PC-3 (cell line): ENCODE measurements at regions not wholly inside any gene's neighbourhood (a gene's known extent, or its start where the extent isn't known, plus 50 kb on each side); places are given as distances from the start of the nearest gene placed in this dataset.

Experiments used
- ATAC-seq: fragments of 200-7000 bp; cut with Tn5 transposase; 2 replicates; pipeline ENCODE4 v1.9.1; 2020; ENCODE audit warnings: mild to moderate bottlenecking, moderate library complexity
- BruUV-seq: library from RNA; stranded (reverse); fragments of 400-500 nt; replicated peaks from 2 replicates; lab custom pipeline; 2021; lab: Mats Ljungman, UMichigan
- CTCF ChIA-PET: fragments of 300-600 bp; sonication (Branson Sonifier 250); formaldehyde crosslinking; loops from one replicate; lab custom pipeline; 2022; ENCODE audit warnings: antibody characterized with exemption; lab: Charles Lee
- POLR2A ChIA-PET: fragments of 300-600 bp; sonication (Branson Sonifier 250); formaldehyde crosslinking; loops from one replicate; lab custom pipeline; 2022; ENCODE audit warnings: antibody characterized with exemption; ENCODE audit not compliant: unreplicated experiment; lab: Charles Lee
- DNase-seq: peaks from one replicate; pipeline ENCODE4 v3.0.0-alpha.2; 2015
- H2AFZ ChIP-seq: fragments of 300-600 bp; sonication (generic); 2 replicates; pipeline ENCODE4 v1.6.0; 2016; ENCODE audit warnings: antibody characterized with exemption, low read length
- H3F3A ChIP-seq: fragments of 300-600 bp; sonication (generic); one replicate; pipeline ENCODE4 v1.6.0; 2017; ENCODE audit warnings: antibody characterized with exemption, low read length, control low read depth, mild to moderate bottlenecking; ENCODE audit not compliant: unreplicated experiment
- H3K27ac ChIP-seq: fragments of 300-600 bp; sonication (generic); 2 replicates; pipeline ENCODE4 v1.5.1; 2016; ENCODE audit warnings: mild to moderate bottlenecking, low read length
- H3K27me3 ChIP-seq: fragments of 300-600 bp; sonication (generic); 2 replicates; pipeline ENCODE4 v1.6.1; 2016; ENCODE audit warnings: low read length, mixed read lengths
- H3K36me3 ChIP-seq: fragments of 300-600 bp; sonication (generic); 2 replicates; pipeline ENCODE4 v1.6.1; 2016; ENCODE audit warnings: low read depth, mixed run types, low read length, mixed read lengths
- H3K4me1 ChIP-seq: fragments of 300-600 bp; sonication (generic); 2 replicates; pipeline ENCODE4 v1.5.1; 2016; ENCODE audit warnings: low read length; ENCODE audit not compliant: insufficient read depth
- H3K4me2 ChIP-seq: fragments of 300-600 bp; sonication (generic); 2 replicates; pipeline ENCODE4 v1.6.0; 2016; ENCODE audit warnings: low read length
- H3K4me3 ChIP-seq: fragments of 300-600 bp; sonication (generic); 2 replicates; pipeline ENCODE4 v1.5.1; 2016; ENCODE audit warnings: mild to moderate bottlenecking, low read length, mixed read lengths
- H3K79me2 ChIP-seq: fragments of 300-600 bp; sonication (generic); 2 replicates; pipeline ENCODE4 v1.6.1; 2017; ENCODE audit warnings: low read length, mixed read lengths
- H3K9ac ChIP-seq: fragments of 300-600 bp; sonication (generic); 2 replicates; pipeline ENCODE4 v1.6.0; 2016; ENCODE audit warnings: mild to moderate bottlenecking, low read length
- H3K9me2 ChIP-seq: fragments of 300-600 bp; sonication (generic); replicated peaks from 2 replicates; pipeline ENCODE4 v1.6.1; 2016; ENCODE audit warnings: mixed run types, low read length, mixed read lengths
- H3K9me3 ChIP-seq: fragments of 300-600 bp; sonication (generic); 2 replicates; pipeline ENCODE4 v1.6.1; 2016; ENCODE audit warnings: low read length, mixed read lengths
- H4K20me1 ChIP-seq: fragments of 300-600 bp; sonication (generic); 2 replicates; pipeline ENCODE4 v1.6.1; 2016; ENCODE audit warnings: low read length, mixed read lengths
- EZH2 ChIP-seq: fragments of 300-600 bp; sonication (generic); IDR thresholded peaks from one replicate; pipeline ENCODE4 v1.6.1; 2017; ENCODE audit warnings: antibody characterized with exemption, mild to moderate bottlenecking, low read length; ENCODE audit not compliant: unreplicated experiment
- EZH2phosphoT487 ChIP-seq: fragments of 300-600 bp; sonication (generic); IDR thresholded peaks from 2 replicates; pipeline ENCODE4 v1.6.1; 2018; ENCODE audit warnings: mild to moderate bottlenecking, antibody characterized with exemption, low read length, borderline replicate concordance
- intact Hi-C: fragments of 100-400 bp; cut with micrococcal nuclease; formaldehyde crosslinking; loops from 2 replicates; pipeline ENCODE4 v1.9.0; 2023
- TF ChIP-seq, protein P1 (sequence below): fragments of 300-600 bp; sonication (generic); conservative IDR thresholded peaks from 2 replicates; pipeline ENCODE4 v1.5.1; 2017; ENCODE audit warnings: antibody characterized with exemption, low read depth, mild to moderate bottlenecking, low read length

- ATAC-seq (no peak), DNase-seq (no peak)
- Histone ChIP-seq H4K20me1 (no peaks in the 10 kb centered on the region), H2AFZ (no peak overlapping the region), H3K36me3 (no peaks in the 10 kb centered on the region), H3K27me3 (no peaks in the 10 kb centered on the region), H3K9ac (no peak overlapping the region), H3K27ac (no peak overlapping the region), H3K9me2 (no peaks in the 10 kb centered on the region), H3K4me1 (no peaks in the 10 kb centered on the region), H3K79me2 (no peaks in the 10 kb centered on the region), H3K4me3 (no peak overlapping the region), H3F3A (no peaks in the 10 kb centered on the region), H3K4me2 (no peak overlapping the region), H3K9me3 (no peaks in the 10 kb centered on the region)
- ChIA-PET POLR2A (no interaction called here), CTCF (no interaction called here)
- intact Hi-C loops = no loop called here
- TF ChIP-seq, protein P1, sequence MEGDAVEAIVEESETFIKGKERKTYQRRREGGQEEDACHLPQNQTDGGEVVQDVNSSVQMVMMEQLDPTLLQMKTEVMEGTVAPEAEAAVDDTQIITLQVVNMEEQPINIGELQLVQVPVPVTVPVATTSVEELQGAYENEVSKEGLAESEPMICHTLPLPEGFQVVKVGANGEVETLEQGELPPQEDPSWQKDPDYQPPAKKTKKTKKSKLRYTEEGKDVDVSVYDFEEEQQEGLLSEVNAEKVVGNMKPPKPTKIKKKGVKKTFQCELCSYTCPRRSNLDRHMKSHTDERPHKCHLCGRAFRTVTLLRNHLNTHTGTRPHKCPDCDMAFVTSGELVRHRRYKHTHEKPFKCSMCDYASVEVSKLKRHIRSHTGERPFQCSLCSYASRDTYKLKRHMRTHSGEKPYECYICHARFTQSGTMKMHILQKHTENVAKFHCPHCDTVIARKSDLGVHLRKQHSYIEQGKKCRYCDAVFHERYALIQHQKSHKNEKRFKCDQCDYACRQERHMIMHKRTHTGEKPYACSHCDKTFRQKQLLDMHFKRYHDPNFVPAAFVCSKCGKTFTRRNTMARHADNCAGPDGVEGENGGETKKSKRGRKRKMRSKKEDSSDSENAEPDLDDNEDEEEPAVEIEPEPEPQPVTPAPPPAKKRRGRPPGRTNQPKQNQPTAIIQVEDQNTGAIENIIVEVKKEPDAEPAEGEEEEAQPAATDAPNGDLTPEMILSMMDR = no peak
- TF ChIP-seq EZH2phosphoT487 (no peak), EZH2 (no peak)
- BruUV-seq = no TSS peak
Observed at GRCh38 chr5:124463851-124464250, 282.6 kb downstream of the ZNF608 start.

DNA sequence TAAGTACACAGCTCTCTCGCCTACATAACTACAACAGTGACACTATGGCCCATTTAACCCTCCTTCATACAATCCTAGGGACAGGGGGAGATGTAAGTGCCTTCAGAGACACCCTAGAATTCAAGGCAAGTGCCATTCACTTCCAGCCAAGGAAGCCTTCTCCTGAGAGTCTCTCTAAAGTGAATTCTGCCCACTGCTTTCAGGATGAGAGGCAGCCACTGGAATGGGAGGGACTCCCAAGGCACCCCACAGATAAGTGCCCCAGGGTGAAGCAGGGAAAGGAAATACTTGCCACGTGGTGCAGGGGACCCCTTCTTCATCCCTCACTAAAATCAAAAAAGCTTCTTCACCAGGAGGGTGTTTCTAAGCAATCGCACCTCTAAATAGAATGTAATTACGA, 283.7 kb downstream of the ZNF608 start:
- Histone ChIP-seq H3K36me3 (no peaks in the 10 kb centered on the region), H3K9me2 (no peaks in the 10 kb centered on the region), H3K27ac (no peak overlapping the region), H3K9me3 (no peaks in the 10 kb centered on the region), H3K27me3 (no peaks in the 10 kb centered on the region), H3K9ac (no peak overlapping the region), H3K4me3 (no peak overlapping the region), H3K4me2 (no peak overlapping the region), H3F3A (no peaks in the 10 kb centered on the region), H4K20me1 (no peaks in the 10 kb centered on the region), H3K79me2 (no peaks in the 10 kb centered on the region), H2AFZ (no peak overlapping the region), H3K4me1 (no peaks in the 10 kb centered on the region)
- intact Hi-C loops = no loop called here
- POLR2A ChIA-PET = no interaction called here
- ATAC-seq (no peak), DNase-seq (no peak)
- BruUV-seq = no TSS peak
- TF ChIP-seq, protein P1 = no peak
- no peak for TF ChIP-seq EZH2
- no peak for TF ChIP-seq EZH2phosphoT487
- CTCF ChIA-PET = no interaction called here

DNA sequence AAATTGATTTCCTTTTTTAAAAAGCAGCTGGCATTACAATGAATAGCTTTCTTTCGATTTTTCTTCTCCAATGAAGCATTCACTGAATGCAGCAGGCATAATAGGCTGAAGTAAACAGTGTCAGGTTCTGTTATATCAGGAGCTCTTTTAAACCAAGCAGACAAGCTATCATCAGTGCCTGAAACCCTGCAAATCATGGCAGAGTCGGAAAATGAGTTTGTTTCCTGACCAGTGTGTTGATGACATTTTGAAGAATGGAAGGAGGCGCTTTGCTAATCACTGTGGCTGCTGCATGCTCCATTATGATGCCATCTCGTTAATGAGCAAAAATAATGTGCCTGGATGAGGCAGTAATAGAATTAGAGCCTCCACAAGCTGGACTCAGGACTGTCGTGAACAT, 284.5 kb downstream of the ZNF608 start:
- Histone ChIP-seq H2AFZ (no peak overlapping the region), H4K20me1 (no peaks in the 10 kb centered on the region), H3K4me3 (no peak overlapping the region), H3K4me1 (no peaks in the 10 kb centered on the region), H3K4me2 (no peak overlapping the region), H3K36me3 (no peaks in the 10 kb centered on the region), H3F3A (no peaks in the 10 kb centered on the region), H3K27me3 (no peaks in the 10 kb centered on the region), H3K27ac (no peak overlapping the region), H3K9ac (no peak overlapping the region), H3K9me3 (no peaks in the 10 kb centered on the region), H3K79me2 (no peaks in the 10 kb centered on the region), H3K9me2 (no peaks in the 10 kb centered on the region)
- TF ChIP-seq, protein P1 = no peak
- TF ChIP-seq EZH2 = no peak
- TF ChIP-seq EZH2phosphoT487 = no peak
- ATAC-seq (no peak), DNase-seq (no peak)
- POLR2A ChIA-PET = no interaction called here
- no TSS peak for BruUV-seq
- CTCF ChIA-PET = interaction anchor here (0.6 kb wide), 1 partner anchor 629 kb away, joined by 3 read pairs; no protein-coding TSS in a partner anchor
- intact Hi-C loops = no loop called here
